Heart left ventricle (tissue), 16 donors: ENCODE measurements at regions not wholly inside any gene's neighbourhood (a gene's known extent, or its start where the extent isn't known, plus 50 kb on each side); places are given as distances from the start of the nearest gene placed in this dataset.

Experiments
- ATAC-seq, 4 donors: fragments of 200-7000 bp; cut with Tn5 transposase; one replicate each; pipeline ENCODE4 v1.9.1; 2020 to 2022; ENCODE audit warnings: moderate library complexity in 4 of 4, mild to moderate bottlenecking in 3 of 4, moderate number of reproducible peaks in 1 of 4
- DNase-seq, 5 donors: peaks; one replicate each; pipeline ENCODE4 v3.0.0-alpha.2; 2020
- H3K27ac ChIP-seq, 12 donors: fragments of 200-600 bp; sonication (generic) in 4 of 12; one replicate each; pipeline versions ENCODE4 v1.5.0 to v1.8.0; 2016 to 2022; ENCODE audit warnings: mild to moderate bottlenecking in 2 of 12
- H3K27me3 ChIP-seq, 9 donors: fragments of 200-600 bp; sonication (generic) in 2 of 9; one replicate each; pipeline versions ENCODE4 v1.5.1 to v1.8.0; 2016 to 2022; ENCODE audit warnings: mild to moderate bottlenecking in 3 of 9
- H3K36me3 ChIP-seq, 9 donors: fragments of 200-600 bp; sonication (generic) in 2 of 9; one replicate each; pipeline versions ENCODE4 v1.5.0 to v1.8.0; 2018 to 2022; ENCODE audit warnings: mild to moderate bottlenecking in 2 of 9
- H3K4me1 ChIP-seq, 12 donors: fragments of 200-600 bp; sonication (generic) in 4 of 12; one replicate each; pipeline versions ENCODE4 v1.5.0 to v1.8.0; 2016 to 2022; ENCODE audit warnings: mild to moderate bottlenecking in 3 of 12
- H3K4me3 ChIP-seq, 12 donors: fragments of 200-600 bp; sonication (generic) in 4 of 12; one replicate each; pipeline versions ENCODE4 v1.5.0 to v1.8.0; 2017 to 2022; ENCODE audit warnings: mild to moderate bottlenecking in 9 of 12, moderate library complexity in 4 of 12
- H3K9me3 ChIP-seq, 12 donors: fragments of 200-600 bp; sonication (generic) in 4 of 12; one replicate each; pipeline versions ENCODE4 v1.5.0 to v1.8.0; 2016 to 2022; ENCODE audit warnings: mild to moderate bottlenecking in 1 of 12
- CTCF ChIP-seq, 12 donors: fragments of 200-600 bp; sonication (generic) in 4 of 12; IDR thresholded peaks; one replicate each; pipeline versions ENCODE4 v1.5.0 to v1.8.0; 2018 to 2022; ENCODE audit warnings: antibody characterized with exemption in 12 of 12, mild to moderate bottlenecking in 5 of 12
- POLR2A ChIP-seq, 2 donors: fragments of 450-650 bp; IDR thresholded peaks; one replicate each; pipeline ENCODE4 v1.6.1; 2017; ENCODE audit warnings: antibody characterized with exemption in 2 of 2, mild to moderate bottlenecking in 2 of 2, moderate library complexity in 2 of 2
- WGBS, 4 donors: extraction: QIAGEN DNeasy Blood & Tissue Kit in 2 of 4; methylation state at CpG; one replicate each; pipeline versions ENCODE4 v1.1.5 to v1.1.7; 2013 to 2018; 5-methylcytosine and 5-hydroxymethylcytosine counted together
- intact Hi-C, 10 donors: fragments of 100-400 bp; cut with DNase I; formaldehyde crosslinking; loops; one replicate each; pipeline versions ENCODE4 v1.11.1 to v1.14.2; 2022
- donor health status: ischemic (EF 13 %, LVEDD 7.1; RV severe dilation, severe dysfunction).
- donor health status: healthy with polysubstance abuse.
- donor health status: DM: no; HTN: yes; CAD: no.
- donor health status: DM: no; HTN: no; CAD: no.
- donor health status: ischemic (EF 25% LVEDD 6.9; RV normal size, moderate dysfunction).
- donor health status: ischemic (EF 25% LVEDD 5.7; RV mildly dilated, moderate dysfunction).
- donor health status: healthy.
- donor health status: DM: yes; HTN: yes; CAD: no.
- donor health status: ischemic (EF 35%, LVEDD 5.7; RV mildly dilated, moderate dysfunction).
- donor health status: nonischemic (EF 11% LVEDD 7.7; RV severe dilation, severe dysfunction).
- donor health status: DM: yes; HTN: yes; CAD: no.
- donor health status: PGD.
- donor health status: ischemic (EF 29% LVEDD 5.4; RV normal size, mild dysfunction).
- donor health status: nonischemic (EF 23%, LVEDD 6.1; RV moderate dilation, normal function).

- Histone ChIP-seq H3K4me1 (no peaks in the 10 kb centered on the region), H3K36me3 (no peaks in the 10 kb centered on the region), H3K4me3 (no peak overlapping the region), H3K9me3 (no peaks in the 10 kb centered on the region), H3K27ac (no peak overlapping the region), H3K27me3 (no peaks in the 10 kb centered on the region)
- DNase-seq (no peak), ATAC-seq (no peak)
- no peak for TF ChIP-seq POLR2A (IDR thresholded peaks at IDR 0.05)
- TF ChIP-seq CTCF (IDR thresholded peaks at IDR 0.05) = no peak
- WGBS, 4 donors = 94 to 98% (median 95%) methylated on average over 2 of the region's 2 CpGs
- intact Hi-C loops = no loop called here
These were observed 85.8 kb upstream of the CACNA2D3 start for GRCh38 chr3:54036543-54036942.

GRCh38 chr3:54034971-54035370 lies 87.4 kb upstream of the CACNA2D3 start:
- H3K4me3 ChIP-seq = no peak overlapping the region
- no peak overlapping the region for H3K27ac ChIP-seq
- no peaks in the 10 kb centered on the region for H3K27me3 ChIP-seq
- H3K36me3 ChIP-seq = no peaks in the 10 kb centered on the region
- DNase-seq (no peak), ATAC-seq (no peak)
- H3K4me1 ChIP-seq = no peaks in the 10 kb centered on the region
- TF ChIP-seq CTCF (IDR thresholded peaks at IDR 0.05) = no peak
- no peak for TF ChIP-seq POLR2A (IDR thresholded peaks at IDR 0.05)
- intact Hi-C loops = no loop called here
- WGBS, 4 donors = 65 to 70% (median 70%) methylated on average over 4 of the region's 4 CpGs
- H3K9me3 ChIP-seq = no peaks in the 10 kb centered on the region

GRCh38 chr3:54033761-54034160 lies 88.6 kb upstream of the CACNA2D3 start:
- peak in 2 of 4 donors; percentile 22 to 28 for ATAC-seq
- Histone ChIP-seq H3K27ac (no peak overlapping the region), H3K36me3 (no peaks in the 10 kb centered on the region), H3K4me3 (no peak overlapping the region), H3K27me3 (no peaks in the 10 kb centered on the region), H3K4me1 (no peaks in the 10 kb centered on the region), H3K9me3 (no peaks in the 10 kb centered on the region)
- intact Hi-C loops = no loop called here
- 66 to 75% (median 70%) methylated on average over 10 to 17 of the region's 17 CpGs for WGBS, 4 donors
- peak in 2 of 5 donors; percentile 28 to 32 for DNase-seq
- TF ChIP-seq CTCF (IDR thresholded peaks at IDR 0.05) = no peak
- TF ChIP-seq POLR2A (IDR thresholded peaks at IDR 0.05) = no peak

GRCh38 chr3:54032598-54032997 lies 89.8 kb upstream of the CACNA2D3 start:
- Histone ChIP-seq H3K27me3 (no peaks in the 10 kb centered on the region), H3K4me1 (no peaks in the 10 kb centered on the region), H3K27ac (no peak overlapping the region), H3K36me3 (no peaks in the 10 kb centered on the region), H3K9me3 (no peaks in the 10 kb centered on the region), H3K4me3 (no peak overlapping the region)
- DNase-seq (no peak), ATAC-seq (no peak)
- TF ChIP-seq POLR2A (IDR thresholded peaks at IDR 0.05) (no peak), CTCF (IDR thresholded peaks at IDR 0.05) (no peak)
- WGBS, 4 donors = 85 to 89% (median 86%) methylated on average over 5 of the region's 5 CpGs
- intact Hi-C loops = no loop called here
